ENCODE measurements at regions not wholly inside any gene's neighbourhood (a gene's known extent, or its start where the extent isn't known, plus 50 kb on each side); places are given as distances from the start of the nearest gene placed in this dataset.

GRCh38 chr6:108779536-108780275 is 68.5 kb upstream of the ARMC2 start:
- DNase-seq = no peak

DNA sequence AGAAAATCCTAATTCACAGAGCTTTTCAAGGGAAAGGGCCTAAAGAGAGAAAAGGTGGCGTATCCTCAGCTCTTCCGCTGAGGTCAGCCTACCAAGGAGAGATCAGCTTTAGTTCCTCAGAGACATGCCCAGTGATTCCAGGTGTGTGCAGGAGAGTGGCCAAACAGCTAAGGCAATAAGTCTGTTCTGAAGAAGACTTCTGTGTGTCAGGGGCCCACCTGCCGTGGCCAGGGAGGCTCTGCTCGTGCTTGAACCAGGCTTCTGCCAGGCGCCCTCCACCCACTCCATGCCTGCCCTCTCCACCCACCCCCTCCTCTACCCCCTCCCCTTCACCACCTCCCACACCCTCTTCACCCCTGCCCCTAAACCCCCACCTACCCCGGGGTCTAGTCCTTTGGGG is 67.4 kb upstream of the ARMC2 start:
- no peak for DNase-seq

GRCh38 chr6:108781419-108782100 is 66.7 kb upstream of the ARMC2 start:
- no peak for DNase-seq

GRCh38 chr6:108782179-108783041 is 65.8 kb upstream of the ARMC2 start:
- DNase-seq = peak; percentile 6 to 60

- no peak for DNase-seq
Observed at GRCh38 chr6:108785653-108786052, 62.6 kb upstream of the ARMC2 start.

- no peak for DNase-seq
Observed at GRCh38 chr6:108788416-108788815, 59.8 kb upstream of the ARMC2 start.

GRCh38 chr6:108789475-108789874 is 58.7 kb upstream of the ARMC2 start:
- no peak for DNase-seq

- DNase-seq = no peak
Observed at GRCh38 chr6:108791700-108792099, 56.5 kb upstream of the ARMC2 start.

GRCh38 chr6:108793516-108794251 is 54.5 kb upstream of the ARMC2 start:
- DNase-seq = no peak

DNA sequence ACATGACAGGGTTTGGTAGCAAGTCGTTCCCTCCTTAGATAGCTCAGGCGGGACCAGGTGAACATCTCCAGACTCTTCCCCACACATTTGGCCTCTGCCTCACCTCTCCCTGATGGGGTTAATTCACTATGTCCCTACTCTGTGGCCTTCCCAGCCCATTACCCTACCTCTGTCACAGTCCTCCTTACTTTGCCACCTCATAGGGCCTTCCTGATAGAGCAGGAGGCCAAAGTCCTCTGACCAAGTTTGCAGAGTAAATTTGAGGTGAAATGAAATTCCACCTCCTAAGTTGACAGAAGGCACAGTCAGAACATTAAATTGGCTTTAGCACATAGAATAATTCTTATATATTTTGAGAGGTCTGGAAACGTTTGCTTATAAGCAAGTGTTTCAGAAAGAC is 53.1 kb upstream of the ARMC2 start:
- no peak for DNase-seq

- no peak for DNase-seq
Observed at GRCh38 chr6:108795814-108796213, 52.4 kb upstream of the ARMC2 start.

DNA sequence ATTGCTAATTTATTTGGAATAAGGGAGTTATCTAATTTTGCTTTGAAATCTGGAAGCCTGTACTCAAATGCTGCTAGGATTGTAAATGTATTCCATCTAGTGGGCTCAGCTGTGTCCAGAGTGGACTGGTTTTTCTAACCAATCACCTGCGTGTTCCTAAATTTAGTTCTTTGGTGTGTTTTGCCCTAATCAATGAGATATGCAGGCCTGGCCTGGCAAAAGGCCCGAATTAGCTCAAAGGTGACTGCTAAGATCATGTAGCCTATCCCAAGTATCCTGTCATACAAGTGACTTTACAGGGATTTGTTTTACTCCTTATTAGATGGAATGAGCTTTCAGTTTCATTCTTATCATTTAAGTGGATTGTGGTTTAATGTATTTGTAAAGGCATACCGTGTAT is 51.3 kb upstream of the ARMC2 start:
- no peak for DNase-seq

DNA sequence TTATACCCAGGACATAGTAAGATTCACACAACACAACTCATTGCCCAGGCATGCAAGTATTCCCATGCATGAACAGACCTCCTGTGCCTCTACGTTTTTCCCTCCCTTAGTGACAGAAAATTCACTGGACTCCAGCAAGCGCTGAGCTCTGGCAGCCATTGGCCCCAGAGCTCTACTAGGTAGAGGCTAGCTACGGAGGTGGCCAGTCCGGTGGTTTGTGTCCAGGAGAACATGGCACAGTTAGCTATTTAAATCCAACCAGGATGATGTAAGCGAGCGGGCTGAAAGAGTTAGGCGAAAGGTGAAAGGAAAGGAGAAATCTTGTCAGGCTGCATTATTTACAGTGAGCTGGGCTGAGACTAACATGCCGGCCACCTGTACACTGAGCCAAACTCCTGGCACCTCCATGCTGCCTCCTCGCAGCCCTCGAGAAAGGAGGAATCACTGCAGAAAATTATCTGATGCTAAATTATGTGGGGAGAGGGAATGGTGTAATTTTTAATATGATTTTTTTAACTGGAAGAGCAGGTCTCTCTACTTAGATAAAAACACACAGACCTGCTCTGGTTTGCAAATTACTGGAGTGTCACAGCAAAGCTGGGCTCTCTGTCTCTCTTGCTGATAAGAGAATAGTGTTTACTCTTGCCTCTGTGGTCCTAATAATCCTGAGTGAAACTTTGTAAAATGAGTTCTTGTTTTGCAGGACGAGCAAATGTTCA is 50.1 kb upstream of the ARMC2 start:
- DNase-seq = no peak
